Activated T-cell treated with anti-CD3 and anti-CD28 coated beads, Interleukin-2, amount 50 U/mL, for 72 hours (primary cell): ENCODE measurements at regions not wholly inside any gene's neighbourhood (a gene's known extent, or its start where the extent isn't known, plus 50 kb on each side); places are given as distances from the start of the nearest gene placed in this dataset.
"Not testable (repeated sequence)": the region's sequence is repeated elsewhere in the genome, so short reads cannot be mapped to it uniquely, and the experiment has no call there.

ENCODE experiments used
- ATAC-seq, 2 donors: fragments of 150-1000 bp; cut with Tn5 transposase; replicated peaks in 1 of 2; 2 replicates each; pipeline ENCODE4 v1.10.0; 2021; ENCODE audit warnings: moderate library complexity in 2 of 2, mild to moderate bottlenecking in 1 of 2
- DNase-seq, 2 donors: peaks; one replicate each; pipeline ENCODE4 v3.0.0; 2021 to 2022; ENCODE audit warnings: mixed read lengths in 1 of 2
- H3K27ac Mint-ChIP-seq: one replicate; pipeline ENCODE4 v1.8.0; 2022; ENCODE audit warnings: mild to moderate bottlenecking, moderate library complexity, mixed read lengths
- H3K27me3 Mint-ChIP-seq: one replicate; pipeline ENCODE4 v1.8.0; 2022; ENCODE audit warnings: low read depth, mixed read lengths
- H3K36me3 Mint-ChIP-seq, 2 donors: one replicate each; pipeline ENCODE4 v1.8.0; 2022; ENCODE audit warnings: mixed read lengths in 2 of 2, mild to moderate bottlenecking in 1 of 2; ENCODE audit not compliant: insufficient read depth in 2 of 2
- H3K4me1 Mint-ChIP-seq: one replicate; pipeline ENCODE4 v1.8.0; 2022; ENCODE audit warnings: low read depth, mixed read lengths
- H3K4me3 Mint-ChIP-seq, 2 donors: one replicate each; pipeline ENCODE4 v1.8.0; 2022; ENCODE audit warnings: mild to moderate bottlenecking in 2 of 2, mixed read lengths in 2 of 2, moderate library complexity in 2 of 2
- H3K9me3 Mint-ChIP-seq, 2 donors: one replicate each; pipeline ENCODE4 v1.8.0; 2022; ENCODE audit warnings: mixed read lengths in 2 of 2

DNA sequence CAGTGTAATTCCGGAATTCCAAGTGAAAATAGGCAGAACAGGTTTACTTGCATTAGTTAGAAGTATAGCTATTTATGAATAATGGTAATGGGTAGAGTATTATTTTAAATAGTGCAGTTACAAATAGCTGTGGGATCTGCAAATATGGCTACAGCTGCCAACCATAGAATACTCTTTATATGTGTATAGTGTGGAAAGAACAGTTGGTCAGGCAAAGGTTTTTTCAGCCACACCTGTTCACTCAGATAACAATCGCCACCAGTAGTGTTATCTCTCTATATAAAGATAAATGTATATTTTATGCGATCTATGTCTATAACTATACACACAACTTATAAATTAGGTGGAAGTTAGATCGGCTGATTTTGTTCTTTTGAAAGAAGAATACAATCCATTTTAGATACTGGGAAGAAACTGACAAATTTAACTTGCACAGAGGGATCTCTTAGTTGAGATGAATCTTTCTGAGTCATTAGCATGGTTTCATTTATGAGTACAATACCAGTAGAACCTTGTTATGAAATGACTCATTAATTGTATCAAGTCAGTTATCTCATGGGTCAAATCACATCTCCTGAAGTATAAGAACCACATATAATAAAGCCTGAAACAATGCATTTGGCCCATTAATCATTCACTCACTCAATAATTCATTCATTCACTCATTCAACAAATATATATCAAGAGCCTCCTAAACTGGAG is 100.9 kb upstream of the NR3C2 start:
- H3K4me1 Mint-ChIP-seq, result peaks cover 10% of the 10 kb centered on the region
- no peak overlapping the region for H3K4me3 Mint-ChIP-seq

DNA sequence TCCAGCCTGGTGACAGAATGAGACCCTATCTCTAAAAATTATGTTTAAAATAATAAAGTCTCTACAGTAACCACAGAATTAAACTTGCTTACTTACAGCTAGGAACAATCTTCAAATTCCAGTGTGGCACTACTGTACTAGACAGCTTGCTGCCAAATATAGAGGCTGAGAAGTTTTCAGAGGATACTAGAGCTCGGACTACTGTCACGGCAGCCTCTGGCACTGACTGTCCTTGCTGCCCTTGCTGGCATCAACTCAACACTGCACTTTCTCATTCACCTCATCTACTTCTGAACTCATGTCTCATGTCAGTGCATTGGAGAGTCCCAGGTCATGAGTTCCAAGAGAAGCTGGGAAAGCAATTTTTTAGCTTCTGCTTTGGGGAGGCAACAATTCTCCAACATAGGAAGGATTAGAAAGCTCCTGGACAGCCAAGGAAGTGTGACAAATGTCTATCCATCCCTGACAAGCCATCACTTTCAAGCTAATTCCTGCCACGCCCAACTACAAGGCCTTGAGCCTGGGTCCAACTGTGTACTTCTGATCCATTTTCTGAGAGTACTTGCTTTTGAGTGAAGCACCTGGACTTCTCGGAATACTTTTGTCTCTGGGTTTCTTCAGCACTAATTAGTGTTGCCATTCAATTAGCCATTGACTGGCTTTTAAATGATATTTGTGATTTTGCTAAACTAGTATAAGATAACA is 98.6 kb upstream of the NR3C2 start:
- Mint-ChIP-seq H3K27me3 (no peaks in the 10 kb centered on the region), H3K4me3 (no peak overlapping the region), H3K36me3 (peaks cover 0 to 2% of the 10 kb centered on the region in 2 donors), H3K27ac (no peak overlapping the region), H3K4me1 (peaks cover 10% of the 10 kb centered on the region), H3K9me3 (peaks cover 0 to 1% of the 10 kb centered on the region in 2 donors)
- DNase-seq, result no peak
- ATAC-seq, result no peak

More for the DNA sequence above, 100.9 kb upstream of the NR3C2 start:
- ATAC-seq (peak in 1 of 2 donors; percentile 55), DNase-seq (no peak)
- H3K27ac Mint-ChIP-seq, result no peak overlapping the region
- H3K27me3 Mint-ChIP-seq, result no peaks in the 10 kb centered on the region
- H3K9me3 Mint-ChIP-seq, result peaks cover 0 to 3% of the 10 kb centered on the region in 2 donors
- no peaks in the 10 kb centered on the region for H3K36me3 Mint-ChIP-seq

DNA sequence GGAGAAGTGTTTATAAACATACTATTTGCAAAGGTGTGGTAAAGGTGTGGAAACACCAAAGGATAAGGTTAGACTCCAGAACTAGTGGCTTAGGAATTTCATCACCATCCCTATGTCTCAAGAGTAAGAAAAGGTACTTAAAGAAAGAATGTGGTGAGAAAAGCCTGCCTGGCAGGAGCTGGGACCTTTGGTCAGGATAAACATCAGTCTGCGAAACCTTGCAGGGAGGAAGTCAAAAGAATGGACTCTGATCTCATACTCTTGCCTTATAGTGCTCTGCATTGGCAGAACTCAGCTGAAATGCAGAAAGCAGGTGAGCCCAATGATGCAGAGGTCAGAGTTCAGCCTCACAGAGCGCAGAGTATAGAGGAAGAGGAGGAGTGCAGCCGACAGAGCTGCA is 97.2 kb upstream of the NR3C2 start:
- no peak for ATAC-seq
- H3K27me3 Mint-ChIP-seq, result no peaks in the 10 kb centered on the region
- no peak for DNase-seq
- peaks cover 10% of the 10 kb centered on the region for H3K4me1 Mint-ChIP-seq
- peaks cover 6 to 7% of the 10 kb centered on the region in 2 donors for H3K9me3 Mint-ChIP-seq
- H3K36me3 Mint-ChIP-seq, result peaks cover 6 to 7% of the 10 kb centered on the region in 2 donors
- H3K27ac Mint-ChIP-seq, result no peak overlapping the region
- no peak overlapping the region for H3K4me3 Mint-ChIP-seq

- H3K4me3 Mint-ChIP-seq, H3K27ac Mint-ChIP-seq, DNase-seq, H3K4me1 Mint-ChIP-seq, ATAC-seq, H3K27me3 Mint-ChIP-seq: not testable (repeated sequence)
- peaks cover 16 to 17% of the 10 kb centered on the region in 2 donors for H3K36me3 Mint-ChIP-seq
- peaks cover 19 to 20% of the 10 kb centered on the region in 2 donors for H3K9me3 Mint-ChIP-seq
Observed at GRCh38 chr4:148533851-148534250, 91.6 kb upstream of the NR3C2 start.

DNA sequence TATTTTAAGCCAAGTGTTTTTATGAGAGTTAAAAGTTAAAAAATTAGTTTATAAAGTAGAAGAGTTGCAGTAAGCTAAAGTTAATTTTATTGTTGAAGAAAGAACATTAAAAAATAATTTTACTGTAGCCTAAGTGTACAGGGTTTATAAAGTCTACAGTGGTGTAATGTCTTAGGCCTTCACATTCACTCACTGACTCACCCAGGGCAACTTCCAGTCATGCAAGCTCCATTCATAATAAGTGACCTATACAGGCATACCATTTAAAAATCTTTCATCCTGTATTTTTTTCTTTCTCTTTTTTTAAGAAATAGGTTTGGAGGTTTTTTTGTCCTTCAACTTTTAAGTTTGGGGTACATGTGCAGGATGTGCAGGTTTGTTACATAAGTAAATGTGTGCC is 87.9 kb upstream of the NR3C2 start:
- ATAC-seq (no peak), DNase-seq (no peak)
- Mint-ChIP-seq H3K4me1 (no peaks in the 10 kb centered on the region), H3K36me3 (peaks cover 15 to 16% of the 10 kb centered on the region in 2 donors), H3K4me3 (no peak overlapping the region), H3K27ac (no peak overlapping the region), H3K27me3 (no peaks in the 10 kb centered on the region), H3K9me3 (peaks cover 19 to 21% of the 10 kb centered on the region in 2 donors)

GRCh38 chr4:148527571-148527970 is 85.4 kb upstream of the NR3C2 start:
- Mint-ChIP-seq H3K4me3 (no peak overlapping the region), H3K4me1 (no peaks in the 10 kb centered on the region), H3K27ac (no peak overlapping the region), H3K9me3 (peaks cover 5 to 7% of the 10 kb centered on the region in 2 donors), H3K27me3 (no peaks in the 10 kb centered on the region), H3K36me3 (no peaks in the 10 kb centered on the region)
- DNase-seq (no peak), ATAC-seq (no peak)

- no peaks in the 10 kb centered on the region for H3K4me1 Mint-ChIP-seq
- H3K9me3 Mint-ChIP-seq, result peaks cover 6 to 7% of the 10 kb centered on the region in 2 donors
- no peaks in the 10 kb centered on the region for H3K27me3 Mint-ChIP-seq
- H3K36me3 Mint-ChIP-seq, result peaks cover 0 to 3% of the 10 kb centered on the region in 2 donors
- H3K27ac Mint-ChIP-seq, result no peak overlapping the region
- H3K4me3 Mint-ChIP-seq, result no peak overlapping the region
- DNase-seq (no peak), ATAC-seq (no peak)
Observed at GRCh38 chr4:148522995-148523394, 80.8 kb upstream of the NR3C2 start.

- peaks cover 4 to 6% of the 10 kb centered on the region in 2 donors for H3K9me3 Mint-ChIP-seq
Observed at GRCh38 chr4:148515248-148515647, 73.0 kb upstream of the NR3C2 start.

DNA sequence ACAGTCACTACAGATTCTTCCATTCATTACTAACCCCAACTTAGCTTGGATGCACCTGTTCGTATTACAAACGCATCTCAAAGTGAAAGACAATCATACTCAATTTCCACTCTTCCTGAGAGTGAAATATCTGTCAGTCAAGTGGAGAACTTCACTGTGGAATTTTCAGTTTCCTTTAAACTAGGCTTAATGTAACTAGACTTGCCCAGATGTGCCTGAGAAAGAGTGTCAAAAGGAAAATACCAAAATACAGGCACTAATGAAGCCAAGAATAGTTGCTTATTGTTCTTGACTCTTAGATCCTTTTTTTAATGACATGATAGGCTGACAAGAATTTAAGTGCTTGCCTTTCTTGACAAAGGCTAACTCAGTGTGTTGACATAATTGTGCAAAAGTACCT is 72.4 kb upstream of the NR3C2 start:
- Mint-ChIP-seq H3K36me3 (peaks cover 0 to 1% of the 10 kb centered on the region in 2 donors), H3K4me1 (no peaks in the 10 kb centered on the region), H3K27ac (no peak overlapping the region), H3K4me3 (no peak overlapping the region), H3K27me3 (no peaks in the 10 kb centered on the region), H3K9me3 (peaks cover 4 to 6% of the 10 kb centered on the region in 2 donors)
- no peak for ATAC-seq
- DNase-seq, result no peak

More at GRCh38 chr4:148515248-148515647, 73.0 kb upstream of the NR3C2 start:
- H3K27ac Mint-ChIP-seq, result no peak overlapping the region
- H3K4me3 Mint-ChIP-seq, result no peak overlapping the region
- H3K4me1 Mint-ChIP-seq, result no peaks in the 10 kb centered on the region
- ATAC-seq (no peak), DNase-seq (no peak)
- H3K36me3 Mint-ChIP-seq, result peaks cover 0 to 1% of the 10 kb centered on the region in 2 donors
- H3K27me3 Mint-ChIP-seq, result no peaks in the 10 kb centered on the region

- H3K27me3 Mint-ChIP-seq, result no peaks in the 10 kb centered on the region
- peaks cover 4% of the 10 kb centered on the region in 2 donors for H3K9me3 Mint-ChIP-seq
- no peak for DNase-seq
- no peak for ATAC-seq
- no peak overlapping the region for H3K4me3 Mint-ChIP-seq
- no peak overlapping the region for H3K27ac Mint-ChIP-seq
- H3K36me3 Mint-ChIP-seq, result peaks cover 0 to 1% of the 10 kb centered on the region in 2 donors
- no peaks in the 10 kb centered on the region for H3K4me1 Mint-ChIP-seq
Observed at GRCh38 chr4:148514041-148514440, 71.8 kb upstream of the NR3C2 start.

GRCh38 chr4:148510211-148510610 is 68.0 kb upstream of the NR3C2 start:
- ATAC-seq, result no peak
- no peak overlapping the region for H3K27ac Mint-ChIP-seq
- H3K4me3 Mint-ChIP-seq, result no peak overlapping the region
- no peaks in the 10 kb centered on the region for H3K36me3 Mint-ChIP-seq
- H3K27me3 Mint-ChIP-seq, result no peaks in the 10 kb centered on the region
- no peak for DNase-seq
- no peaks in the 10 kb centered on the region for H3K4me1 Mint-ChIP-seq
- peaks cover 1 to 9% of the 10 kb centered on the region in 2 donors for H3K9me3 Mint-ChIP-seq

- Mint-ChIP-seq H3K4me3 (no peak overlapping the region), H3K36me3 (no peaks in the 10 kb centered on the region), H3K4me1 (no peaks in the 10 kb centered on the region), H3K27me3 (no peaks in the 10 kb centered on the region), H3K27ac (no peak overlapping the region), H3K9me3 (peaks cover 5 to 14% of the 10 kb centered on the region in 2 donors)
- DNase-seq (no peak), ATAC-seq (no peak)
Observed at GRCh38 chr4:148503681-148504080, 61.5 kb upstream of the NR3C2 start.

DNA sequence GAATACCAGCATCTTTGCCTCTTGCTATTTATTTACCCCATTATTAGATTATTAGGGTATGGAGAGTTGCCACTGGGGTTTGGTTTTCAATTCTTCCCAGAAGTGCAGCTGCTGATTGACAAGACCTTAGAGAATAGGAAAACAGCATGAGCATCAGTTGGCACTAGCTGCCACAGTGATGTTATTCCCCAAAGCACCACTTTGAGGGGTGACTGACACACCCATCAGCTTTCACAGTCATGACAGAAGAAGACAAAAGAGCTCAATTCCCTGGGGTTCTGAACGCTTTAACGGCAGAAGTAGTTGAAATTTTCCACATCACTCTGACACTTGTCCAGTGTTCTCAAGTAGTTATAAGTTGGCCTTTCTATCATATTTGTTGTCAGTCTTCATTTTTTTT is 55.0 kb upstream of the NR3C2 start:
- H3K4me1 Mint-ChIP-seq, result no peaks in the 10 kb centered on the region
- no peak overlapping the region for H3K4me3 Mint-ChIP-seq
- H3K9me3 Mint-ChIP-seq, result peaks cover 3 to 5% of the 10 kb centered on the region in 2 donors
- no peak overlapping the region for H3K27ac Mint-ChIP-seq
- no peaks in the 10 kb centered on the region for H3K36me3 Mint-ChIP-seq
- H3K27me3 Mint-ChIP-seq, result no peaks in the 10 kb centered on the region
- ATAC-seq (no peak), DNase-seq (no peak)
